ENCODE measurements at regions not wholly inside any gene's neighbourhood (a gene's known extent, or its start where the extent isn't known, plus 50 kb on each side); places are given as distances from the start of the nearest gene placed in this dataset.

DNA sequence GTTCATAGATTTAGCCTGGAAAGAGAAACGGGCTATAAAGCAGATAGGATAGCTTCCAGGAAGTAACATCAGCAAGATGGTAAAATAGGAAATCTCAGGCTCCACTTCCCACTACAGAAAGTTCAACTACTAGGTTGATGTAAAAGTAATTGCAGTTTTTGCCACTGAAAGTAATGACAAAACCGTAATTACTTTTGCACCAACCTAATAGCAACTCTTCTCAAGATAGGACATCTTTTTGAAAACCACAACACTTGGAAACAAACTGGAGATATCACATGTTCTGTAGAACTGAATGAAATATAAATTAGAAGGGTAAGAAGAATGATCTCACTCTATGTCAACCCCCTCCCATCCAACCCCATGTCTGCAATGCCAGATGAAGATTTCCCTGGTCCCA lies 1154.3 kb downstream of the BCL11A start:
- Histone ChIP-seq H3K9me3 (ENCODE audit: control insufficient read depth in 2 of 2, insufficient read depth in 1 of 2, low read depth in 1 of 2, low read length in 1 of 2) (peaks cover 0 to 2% of the 10 kb centered on the region in 2 donors), H3K4me3 (ENCODE audit: low read depth in 1 of 3, low read length in 3 of 3) (no peak overlapping the region), H3K27ac (ENCODE audit: low read depth in 1 of 3, low read length in 2 of 3) (no peak overlapping the region), H3K36me3 (ENCODE audit: control insufficient read depth in 3 of 3, insufficient read depth in 2 of 3, low read depth in 1 of 3, low read length in 3 of 3) (no peaks in the 10 kb centered on the region), H3K4me1 (ENCODE audit: control insufficient read depth in 3 of 3, insufficient read depth in 2 of 3, low read depth in 1 of 3, low read length in 2 of 3) (no peaks in the 10 kb centered on the region), H3K27me3 (ENCODE audit: control insufficient read depth in 3 of 3, insufficient read depth in 3 of 3, low read length in 3 of 3) (no peaks in the 10 kb centered on the region)
- no peak for DNase-seq
- WGBS, 3 donors = 88 to 98% (median 90%) methylated on average over 2 of the region's 2 CpGs
- no peak for FAIRE-seq

DNA sequence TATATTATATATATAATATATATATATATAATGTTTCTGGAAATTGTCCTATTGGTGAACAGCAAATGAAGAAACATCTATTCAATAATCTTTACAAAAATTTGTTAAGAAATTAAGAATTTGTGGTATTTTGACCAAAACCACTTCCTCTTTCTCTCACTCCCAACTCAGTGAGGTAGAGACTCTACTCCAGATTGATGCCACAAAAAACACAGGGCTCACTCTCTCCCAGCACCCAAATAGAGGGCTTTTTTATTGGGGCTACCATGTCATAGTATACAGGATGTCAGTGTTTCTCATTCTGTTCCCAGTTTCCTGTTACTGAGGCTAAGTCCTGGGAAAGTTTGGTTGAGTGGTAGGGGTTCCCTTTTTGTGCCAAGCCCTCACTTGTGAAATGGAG lies 1155.4 kb downstream of the BCL11A start:
- Histone ChIP-seq H3K9me3 (ENCODE audit: control insufficient read depth in 2 of 2, insufficient read depth in 1 of 2, low read depth in 1 of 2, low read length in 1 of 2) (peaks cover 0 to 2% of the 10 kb centered on the region in 2 donors), H3K27ac (ENCODE audit: low read depth in 1 of 3, low read length in 2 of 3) (no peak overlapping the region), H3K36me3 (ENCODE audit: control insufficient read depth in 3 of 3, insufficient read depth in 2 of 3, low read depth in 1 of 3, low read length in 3 of 3) (no peaks in the 10 kb centered on the region), H3K27me3 (ENCODE audit: control insufficient read depth in 3 of 3, insufficient read depth in 3 of 3, low read length in 3 of 3) (no peaks in the 10 kb centered on the region), H3K4me1 (ENCODE audit: control insufficient read depth in 3 of 3, insufficient read depth in 2 of 3, low read depth in 1 of 3, low read length in 2 of 3) (no peaks in the 10 kb centered on the region), H3K4me3 (ENCODE audit: low read depth in 1 of 3, low read length in 3 of 3) (no peak overlapping the region)
- FAIRE-seq = no peak
- no peak for DNase-seq

DNA sequence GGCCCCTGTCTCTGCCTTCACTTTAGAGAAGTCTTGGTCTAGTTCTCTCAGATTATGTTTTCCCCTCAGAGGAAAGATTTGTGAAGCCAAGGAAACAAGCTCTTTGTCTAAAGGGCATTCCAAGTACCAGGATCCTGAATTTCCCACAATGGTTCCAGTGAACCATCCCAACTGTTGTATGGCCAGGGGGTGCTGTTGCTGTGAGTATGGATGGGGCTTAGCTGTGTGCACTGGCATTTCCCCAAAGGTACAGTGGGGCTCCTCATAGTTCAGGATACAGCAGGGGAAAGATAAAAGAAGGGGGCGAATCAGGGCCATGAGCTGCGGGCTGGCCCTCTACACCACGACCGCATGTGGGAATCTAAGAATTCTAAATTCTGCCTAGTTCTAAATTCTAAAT lies 1154.0 kb upstream of the FANCL start:
- Histone ChIP-seq H3K4me3 (ENCODE audit: low read depth in 1 of 3, low read length in 3 of 3) (no peak overlapping the region), H3K36me3 (ENCODE audit: control insufficient read depth in 3 of 3, insufficient read depth in 2 of 3, low read depth in 1 of 3, low read length in 3 of 3) (no peaks in the 10 kb centered on the region), H3K9me3 (ENCODE audit: control insufficient read depth in 2 of 2, insufficient read depth in 1 of 2, low read depth in 1 of 2, low read length in 1 of 2) (peaks cover 0 to 5% of the 10 kb centered on the region in 2 donors), H3K4me1 (ENCODE audit: control insufficient read depth in 3 of 3, insufficient read depth in 2 of 3, low read depth in 1 of 3, low read length in 2 of 3) (no peaks in the 10 kb centered on the region), H3K27me3 (ENCODE audit: control insufficient read depth in 3 of 3, insufficient read depth in 3 of 3, low read length in 3 of 3) (no peaks in the 10 kb centered on the region), H3K27ac (ENCODE audit: low read depth in 1 of 3, low read length in 2 of 3) (no peak overlapping the region)
- DNase-seq = no peak
- no peak for FAIRE-seq
- 93 to 99% (median 95%) methylated on average over 4 of the region's 4 CpGs for WGBS, 3 donors

DNA sequence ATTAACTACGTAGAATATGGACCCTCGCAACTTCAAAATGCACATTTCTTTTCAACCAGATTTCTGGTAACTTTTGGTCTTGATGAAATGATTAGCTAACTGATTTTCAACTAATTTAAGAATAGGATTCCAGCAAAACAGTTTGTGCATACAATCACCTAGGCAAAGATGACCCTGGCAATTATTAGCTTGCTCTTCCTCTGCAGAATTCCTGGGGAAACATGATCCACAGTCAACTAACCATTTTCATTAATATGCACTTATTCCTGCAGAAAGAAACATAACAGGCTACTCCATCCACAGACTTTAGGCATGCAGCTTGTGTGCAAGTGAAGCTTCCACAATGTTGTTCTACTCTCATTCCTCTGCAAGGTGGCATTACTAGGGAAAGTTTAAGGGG lies 1150.8 kb upstream of the FANCL start:
- Histone ChIP-seq H3K9me3 (ENCODE audit: control insufficient read depth in 2 of 2, insufficient read depth in 1 of 2, low read depth in 1 of 2, low read length in 1 of 2) (peaks cover 0 to 5% of the 10 kb centered on the region in 2 donors), H3K4me3 (ENCODE audit: low read depth in 1 of 3, low read length in 3 of 3) (no peak overlapping the region), H3K4me1 (ENCODE audit: control insufficient read depth in 3 of 3, insufficient read depth in 2 of 3, low read depth in 1 of 3, low read length in 2 of 3) (no peaks in the 10 kb centered on the region), H3K36me3 (ENCODE audit: control insufficient read depth in 3 of 3, insufficient read depth in 2 of 3, low read depth in 1 of 3, low read length in 3 of 3) (no peaks in the 10 kb centered on the region), H3K27me3 (ENCODE audit: control insufficient read depth in 3 of 3, insufficient read depth in 3 of 3, low read length in 3 of 3) (no peaks in the 10 kb centered on the region), H3K27ac (ENCODE audit: low read depth in 1 of 3, low read length in 2 of 3) (no peak overlapping the region)
- WGBS, 3 donors = 90 to 92% (median 90%) methylated on average over 2 of the region's 2 CpGs
- FAIRE-seq (no peak), DNase-seq (no peak)

DNA sequence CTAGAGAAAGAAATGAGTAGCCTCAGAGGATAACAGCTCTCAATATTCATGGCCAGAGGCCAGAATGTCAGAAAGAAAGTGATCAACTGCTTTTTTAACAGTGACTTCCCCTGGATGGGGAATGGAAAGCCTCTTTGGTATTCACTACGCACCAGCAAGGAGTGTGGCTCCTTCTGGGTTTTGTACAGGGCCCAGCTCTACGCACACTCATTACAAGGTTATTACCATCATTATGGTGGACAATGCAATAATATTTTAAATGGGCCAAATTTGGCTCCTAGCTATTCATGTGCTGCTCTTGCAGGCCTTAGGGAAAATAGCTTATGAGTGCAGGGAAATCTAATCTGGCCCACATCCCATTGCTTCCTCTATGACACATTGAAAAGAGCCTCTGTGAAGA lies 1149.5 kb upstream of the FANCL start:
- FAIRE-seq (no peak), DNase-seq (no peak)
- no peak overlapping the region for H3K27ac ChIP-seq (ENCODE audit: low read depth in 1 of 3, low read length in 2 of 3)
- H3K4me1 ChIP-seq (ENCODE audit: control insufficient read depth in 3 of 3, insufficient read depth in 2 of 3, low read depth in 1 of 3, low read length in 2 of 3) = no peaks in the 10 kb centered on the region
- peaks cover 0 to 5% of the 10 kb centered on the region in 2 donors for H3K9me3 ChIP-seq (ENCODE audit: control insufficient read depth in 2 of 2, insufficient read depth in 1 of 2, low read depth in 1 of 2, low read length in 1 of 2)
- H3K36me3 ChIP-seq (ENCODE audit: control insufficient read depth in 3 of 3, insufficient read depth in 2 of 3, low read depth in 1 of 3, low read length in 3 of 3) = no peaks in the 10 kb centered on the region
- no peak overlapping the region for H3K4me3 ChIP-seq (ENCODE audit: low read depth in 1 of 3, low read length in 3 of 3)
- WGBS, 3 donors = 88 to 97% (median 92%) methylated on average over 2 of the region's 2 CpGs
- no peaks in the 10 kb centered on the region for H3K27me3 ChIP-seq (ENCODE audit: control insufficient read depth in 3 of 3, insufficient read depth in 3 of 3, low read length in 3 of 3)

DNA sequence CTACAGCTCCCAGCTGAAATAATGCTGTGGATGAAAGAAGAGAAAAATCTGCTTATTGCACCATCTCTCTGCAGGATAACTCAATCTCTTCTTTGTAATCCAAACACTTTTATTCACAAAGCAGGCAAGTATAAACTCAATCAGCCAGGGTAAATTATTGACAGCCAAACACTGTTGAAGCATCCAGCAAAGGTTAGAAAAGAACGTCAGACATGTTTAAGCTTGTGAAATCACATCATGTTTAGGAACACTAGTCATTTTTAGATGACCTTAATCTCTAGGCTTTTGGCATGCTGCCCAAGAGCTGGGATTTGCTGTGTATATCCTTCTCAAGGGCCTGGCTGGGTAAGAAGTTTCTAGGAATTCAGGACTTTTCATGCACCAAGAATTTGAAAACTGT lies 1148.1 kb upstream of the FANCL start:
- no peaks in the 10 kb centered on the region for H3K4me1 ChIP-seq (ENCODE audit: control insufficient read depth in 3 of 3, insufficient read depth in 2 of 3, low read depth in 1 of 3, low read length in 2 of 3)
- DNase-seq = peak in 1 of 2 donors; percentile 8

DNA sequence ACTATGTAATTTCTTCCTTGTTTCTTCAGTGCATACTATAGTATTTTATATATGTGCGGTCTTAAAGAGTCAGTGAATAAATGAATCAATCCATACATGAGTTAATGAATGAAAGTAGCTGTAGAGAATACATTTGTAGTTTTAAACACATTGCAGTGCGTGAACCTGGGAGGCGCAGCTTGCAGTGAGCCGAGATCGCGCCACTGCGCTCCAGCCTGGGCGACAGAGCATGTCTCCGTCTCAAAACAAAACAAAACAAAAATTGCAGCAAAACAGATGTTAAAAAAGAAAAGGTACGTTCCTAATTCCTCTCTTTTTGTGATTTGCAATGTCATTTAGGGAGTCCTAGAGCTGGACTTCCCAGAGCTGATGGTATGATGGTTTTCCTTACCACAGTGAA lies 1144.8 kb upstream of the FANCL start:
- H3K27ac ChIP-seq (ENCODE audit: low read depth in 1 of 3, low read length in 2 of 3) = no peak overlapping the region
- 89 to 91% (median 90%) methylated on average over 10 of the region's 10 CpGs for WGBS, 3 donors
- H3K27me3 ChIP-seq (ENCODE audit: control insufficient read depth in 3 of 3, insufficient read depth in 3 of 3, low read length in 3 of 3) = no peaks in the 10 kb centered on the region
- no peaks in the 10 kb centered on the region for H3K4me1 ChIP-seq (ENCODE audit: control insufficient read depth in 3 of 3, insufficient read depth in 2 of 3, low read depth in 1 of 3, low read length in 2 of 3)
- no peaks in the 10 kb centered on the region for H3K36me3 ChIP-seq (ENCODE audit: control insufficient read depth in 3 of 3, insufficient read depth in 2 of 3, low read depth in 1 of 3, low read length in 3 of 3)
- H3K4me3 ChIP-seq (ENCODE audit: low read depth in 1 of 3, low read length in 3 of 3) = no peak overlapping the region
- no peaks in the 10 kb centered on the region for H3K9me3 ChIP-seq (ENCODE audit: control insufficient read depth in 2 of 2, insufficient read depth in 1 of 2, low read depth in 1 of 2, low read length in 1 of 2)
- no peak for DNase-seq
- no peak for FAIRE-seq

More for the DNA sequence above, 1148.1 kb upstream of the FANCL start:
- no peaks in the 10 kb centered on the region for H3K27me3 ChIP-seq (ENCODE audit: control insufficient read depth in 3 of 3, insufficient read depth in 3 of 3, low read length in 3 of 3)
- FAIRE-seq = no peak
- peaks cover 0 to 3% of the 10 kb centered on the region in 2 donors for H3K9me3 ChIP-seq (ENCODE audit: control insufficient read depth in 2 of 2, insufficient read depth in 1 of 2, low read depth in 1 of 2, low read length in 1 of 2)
- WGBS, 3 donors = 23 to 46% (median 45%) methylated on average over 1 of the region's 1 CpG
- no peak overlapping the region for H3K4me3 ChIP-seq (ENCODE audit: low read depth in 1 of 3, low read length in 3 of 3)
- H3K27ac ChIP-seq (ENCODE audit: low read depth in 1 of 3, low read length in 2 of 3) = no peak overlapping the region
- no peaks in the 10 kb centered on the region for H3K36me3 ChIP-seq (ENCODE audit: control insufficient read depth in 3 of 3, insufficient read depth in 2 of 3, low read depth in 1 of 3, low read length in 3 of 3)

DNA sequence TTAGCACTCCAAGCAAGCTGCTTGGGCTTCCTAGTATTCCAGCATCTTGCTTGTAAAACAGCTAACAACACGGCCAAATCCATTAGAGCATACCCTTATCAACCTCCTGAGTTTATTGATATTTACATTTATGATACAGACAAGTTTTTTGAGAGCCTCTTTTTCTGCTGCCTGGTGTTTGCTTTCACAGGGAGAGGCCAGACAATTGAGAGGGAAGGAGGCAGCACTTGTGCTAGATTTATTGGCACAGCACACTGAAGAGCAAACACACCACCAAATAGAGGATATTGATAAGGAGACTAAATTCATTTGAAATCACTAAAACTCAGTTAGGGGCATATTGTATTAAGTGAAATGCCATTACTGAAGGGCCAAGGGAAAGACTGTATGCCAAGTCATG lies 1142.3 kb upstream of the FANCL start:
- H3K36me3 ChIP-seq (ENCODE audit: control insufficient read depth in 3 of 3, insufficient read depth in 2 of 3, low read depth in 1 of 3, low read length in 3 of 3) = no peaks in the 10 kb centered on the region
- H3K27me3 ChIP-seq (ENCODE audit: control insufficient read depth in 3 of 3, insufficient read depth in 3 of 3, low read length in 3 of 3) = no peaks in the 10 kb centered on the region
- H3K9me3 ChIP-seq (ENCODE audit: control insufficient read depth in 2 of 2, insufficient read depth in 1 of 2, low read depth in 1 of 2, low read length in 1 of 2) = peaks cover 0 to under 1% of the 10 kb centered on the region in 2 donors
- WGBS, 3 donors = 3 to 26% (median 18%) methylated on average over 1 of the region's 1 CpG
- DNase-seq (peak; percentile 2 to 6), FAIRE-seq (no peak)
- no peaks in the 10 kb centered on the region for H3K4me1 ChIP-seq (ENCODE audit: control insufficient read depth in 3 of 3, insufficient read depth in 2 of 3, low read depth in 1 of 3, low read length in 2 of 3)
- H3K4me3 ChIP-seq (ENCODE audit: low read depth in 1 of 3, low read length in 3 of 3) = no peak overlapping the region
- H3K27ac ChIP-seq (ENCODE audit: low read depth in 1 of 3, low read length in 2 of 3) = no peak overlapping the region

DNA sequence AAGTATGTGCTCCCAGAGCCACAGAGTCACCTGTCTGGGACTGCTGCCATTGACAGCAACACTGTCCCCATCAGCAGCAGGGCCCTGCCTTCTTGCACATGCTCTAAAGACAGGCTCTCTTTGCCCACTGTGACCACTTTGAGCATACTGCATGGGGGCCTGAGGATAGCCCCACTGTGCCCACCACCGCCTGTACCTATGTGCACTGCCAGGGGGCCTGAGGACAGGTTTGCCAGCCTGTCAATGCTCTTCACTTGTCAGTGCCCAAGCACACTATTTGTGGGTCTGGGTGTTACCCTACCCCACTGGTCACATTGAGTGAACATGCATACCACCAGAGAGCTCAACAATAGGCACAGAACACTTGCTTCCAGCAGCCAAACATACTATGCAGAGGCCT lies 1137.0 kb upstream of the FANCL start:
- DNase-seq = no peak
- no peak for FAIRE-seq
- Histone ChIP-seq H3K4me1 (ENCODE audit: control insufficient read depth in 3 of 3, insufficient read depth in 2 of 3, low read depth in 1 of 3, low read length in 2 of 3) (no peaks in the 10 kb centered on the region), H3K4me3 (ENCODE audit: low read depth in 1 of 3, low read length in 3 of 3) (no peak overlapping the region), H3K36me3 (ENCODE audit: control insufficient read depth in 3 of 3, insufficient read depth in 2 of 3, low read depth in 1 of 3, low read length in 3 of 3) (no peaks in the 10 kb centered on the region), H3K27me3 (ENCODE audit: control insufficient read depth in 3 of 3, insufficient read depth in 3 of 3, low read length in 3 of 3) (no peaks in the 10 kb centered on the region), H3K9me3 (ENCODE audit: control insufficient read depth in 2 of 2, insufficient read depth in 1 of 2, low read depth in 1 of 2, low read length in 1 of 2) (peaks cover 0 to 8% of the 10 kb centered on the region in 2 donors), H3K27ac (ENCODE audit: low read depth in 1 of 3, low read length in 2 of 3) (no peak overlapping the region)
- WGBS, 3 donors = 80 to 100% (median 95%) methylated on average over 1 of the region's 1 CpG

All from small intestine (tissue), 7 donors.